GM12865 (cell line): ENCODE measurements at regions not wholly inside any gene's neighbourhood (a gene's known extent, or its start where the extent isn't known, plus 50 kb on each side); places are given as distances from the start of the nearest gene placed in this dataset.

Experiments
- DNase-seq: peaks from one replicate; pipeline ENCODE4 v3.0.0; 2010; ENCODE audit warnings: low read depth
- H3K4me3 ChIP-seq: 2 replicates; pipeline ENCODE4 v1.5.1; 2011; ENCODE audit warnings: mild to moderate bottlenecking, low read depth, low read length, control low read depth
- CTCF ChIP-seq: IDR thresholded peaks from 2 replicates; pipeline ENCODE4 v1.5.1; 2011; ENCODE audit warnings: low read length, control low read depth, low read depth, inconsistent platforms; ENCODE audit not compliant: insufficient read depth; ENCODE audit errors: missing control alignments

- no peak for DNase-seq
- no peak for TF ChIP-seq CTCF
- H3K4me3 ChIP-seq: no peak overlapping the region
Observed at GRCh38 chr10:81548160-81548559, 326.8 kb upstream of the NRG3 start.

GRCh38 chr10:81564143-81564542 lies 310.9 kb upstream of the NRG3 start:
- no peak for TF ChIP-seq CTCF
- DNase-seq: no peak
- no peak overlapping the region for H3K4me3 ChIP-seq

GRCh38 chr10:81569488-81569887 lies 305.5 kb upstream of the NRG3 start:
- DNase-seq: no peak
- TF ChIP-seq CTCF: no peak
- no peak overlapping the region for H3K4me3 ChIP-seq

- no peak overlapping the region for H3K4me3 ChIP-seq
- DNase-seq: no peak
Observed at GRCh38 chr10:81570349-81570748, 304.6 kb upstream of the NRG3 start.

GRCh38 chr10:81570878-81571794 lies 303.9 kb upstream of the NRG3 start:
- no peak overlapping the region for H3K4me3 ChIP-seq
- DNase-seq: no peak
- TF ChIP-seq CTCF: no peak

More at GRCh38 chr10:81570349-81570748, 304.6 kb upstream of the NRG3 start:
- TF ChIP-seq CTCF: no peak

GRCh38 chr10:81575036-81575435 lies 300.0 kb upstream of the NRG3 start:
- no peak for TF ChIP-seq CTCF
- DNase-seq: no peak
- H3K4me3 ChIP-seq: no peak overlapping the region

- H3K4me3 ChIP-seq: no peak overlapping the region
- no peak for TF ChIP-seq CTCF
- DNase-seq: no peak
Observed at GRCh38 chr10:81576336-81576735, 298.7 kb upstream of the NRG3 start.
